Mesothelial cell of epicardium (in vitro differentiated cells): ENCODE measurements at regions not wholly inside any gene's neighbourhood (a gene's known extent, or its start where the extent isn't known, plus 50 kb on each side); places are given as distances from the start of the nearest gene placed in this dataset.

ENCODE experiments used
- DNase-seq, 2 experiments: peaks; one replicate each; pipeline ENCODE4 v3.0.0; 2021; ENCODE audit warnings: low spot score in 2 of 2; ENCODE audit not compliant: unreplicated experiment in 2 of 2
- H3K27ac Mint-ChIP-seq: 2 replicates; pipeline ENCODE4 v1.8.0; 2021; ENCODE audit warnings: mixed read lengths
- H3K27me3 Mint-ChIP-seq: 2 replicates; pipeline ENCODE4 v1.8.0; 2021; ENCODE audit warnings: low read depth, mixed read lengths
- H3K36me3 Mint-ChIP-seq: 2 replicates; pipeline ENCODE4 v1.8.0; 2021; ENCODE audit warnings: mixed read lengths
- H3K4me1 Mint-ChIP-seq: 2 replicates; pipeline ENCODE4 v1.8.0; 2021; ENCODE audit warnings: mixed read lengths
- H3K4me3 Mint-ChIP-seq: 2 replicates; pipeline ENCODE4 v1.8.0; 2021; ENCODE audit warnings: mild to moderate bottlenecking, moderate library complexity, mixed read lengths
- H3K9me3 Mint-ChIP-seq: 2 replicates; pipeline ENCODE4 v1.8.0; 2021; ENCODE audit warnings: mixed read lengths
- CTCF ChIP-seq: fragments of 200-600 bp; sonication (generic); IDR thresholded peaks from one replicate; pipeline ENCODE4 v1.5.0; 2021; ENCODE audit warnings: antibody characterized with exemption; ENCODE audit not compliant: unreplicated experiment

DNA sequence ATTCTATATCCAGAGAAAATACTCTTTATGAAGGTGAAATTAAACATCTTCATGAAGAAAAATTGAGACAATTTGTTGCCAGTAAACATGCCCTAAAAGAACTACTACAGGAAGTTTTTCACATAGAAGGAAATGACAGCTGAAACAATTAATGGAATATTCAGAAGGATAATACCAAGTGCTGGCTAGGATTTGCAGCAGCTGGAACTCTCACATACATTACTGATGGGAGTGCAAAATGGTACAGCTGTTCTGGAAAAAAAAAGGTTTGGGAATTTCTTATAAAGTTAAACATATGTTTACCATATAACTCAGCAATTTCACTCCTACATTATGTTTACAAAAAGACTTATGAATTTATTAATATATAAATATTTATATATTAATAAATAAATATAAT, 193.2 kb upstream of the FAT4 start:
- Mint-ChIP-seq H3K4me1 (peaks cover 16% of the 10 kb centered on the region), H3K9me3 (peaks cover 4% of the 10 kb centered on the region), H3K4me3 (no peak overlapping the region), H3K27me3 (no peaks in the 10 kb centered on the region), H3K36me3 (no peaks in the 10 kb centered on the region), H3K27ac (no peak overlapping the region)
- no peak for TF ChIP-seq CTCF
- no peak for DNase-seq

DNA sequence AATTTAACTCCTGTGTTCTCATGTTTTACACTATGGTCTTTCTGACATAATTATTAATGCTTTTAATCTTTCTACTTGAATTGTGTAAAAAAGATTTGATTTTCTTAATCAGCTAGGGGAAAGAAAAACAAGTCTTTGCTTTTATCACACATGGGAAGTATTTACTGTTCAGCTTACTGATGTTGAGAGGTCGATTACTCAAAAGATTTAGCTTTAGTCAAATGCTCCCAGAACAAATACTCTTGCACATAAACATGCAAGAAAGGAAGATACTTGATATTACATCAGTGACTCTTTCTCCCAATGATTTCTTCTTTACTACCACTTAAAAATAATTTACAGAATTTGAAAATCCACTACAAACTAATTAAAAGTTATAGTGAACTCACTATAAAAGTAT, 198.3 kb upstream of the FAT4 start:
- DNase-seq: no peak
- Mint-ChIP-seq H3K4me1 (peaks cover 2% of the 10 kb centered on the region), H3K36me3 (no peaks in the 10 kb centered on the region), H3K9me3 (no peaks in the 10 kb centered on the region), H3K4me3 (no peak overlapping the region), H3K27me3 (no peaks in the 10 kb centered on the region), H3K27ac (no peak overlapping the region)
- no peak for TF ChIP-seq CTCF

DNA sequence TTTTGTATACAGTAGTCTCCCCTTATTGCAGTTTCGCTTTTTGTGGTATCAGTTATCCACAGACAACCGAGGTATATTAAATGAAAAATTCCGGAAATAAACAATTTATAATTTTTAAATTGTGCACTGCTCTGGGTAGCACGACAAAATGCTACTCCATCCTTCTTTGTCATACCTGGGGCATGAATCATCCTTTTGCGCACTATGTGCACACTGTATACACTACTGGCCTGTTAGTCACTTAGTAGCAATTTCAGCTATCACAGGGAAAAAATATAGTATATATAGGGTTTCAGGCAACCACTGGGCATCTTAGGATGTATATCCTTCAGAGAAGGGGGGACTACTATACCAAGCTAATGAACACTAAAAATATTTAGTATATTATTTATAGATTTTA, 198.8 kb upstream of the FAT4 start:
- Mint-ChIP-seq H3K27ac (no peak overlapping the region), H3K4me3 (no peak overlapping the region), H3K27me3 (no peaks in the 10 kb centered on the region), H3K36me3 (no peaks in the 10 kb centered on the region), H3K4me1 (peaks cover 2% of the 10 kb centered on the region), H3K9me3 (no peaks in the 10 kb centered on the region)
- no peak for DNase-seq
- TF ChIP-seq CTCF: no peak

DNA sequence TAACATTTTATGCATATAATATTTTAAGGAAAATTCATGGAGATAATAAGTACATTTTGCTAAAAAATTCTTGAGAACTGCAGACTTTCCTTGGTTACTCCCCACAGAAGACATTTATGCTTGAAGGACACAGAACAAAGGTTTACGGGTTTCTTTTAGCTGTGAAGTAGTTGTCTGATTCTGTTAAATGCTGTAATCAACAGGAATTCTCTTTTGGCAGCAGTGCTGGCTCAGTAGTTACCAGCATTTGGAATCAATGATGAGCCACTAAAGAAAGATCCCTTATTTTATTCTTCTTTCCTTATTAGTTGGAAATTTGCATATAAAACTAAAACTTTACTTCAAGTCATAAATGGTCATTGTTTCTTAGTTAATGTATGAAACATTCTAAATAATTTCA, 199.3 kb upstream of the FAT4 start:
- no peak for TF ChIP-seq CTCF
- Mint-ChIP-seq H3K27ac (no peak overlapping the region), H3K4me3 (no peak overlapping the region), H3K27me3 (no peaks in the 10 kb centered on the region), H3K4me1 (peaks cover 2% of the 10 kb centered on the region), H3K9me3 (no peaks in the 10 kb centered on the region), H3K36me3 (no peaks in the 10 kb centered on the region)
- DNase-seq: no peak

GRCh38 chr4:125112536-125112935, 202.2 kb upstream of the FAT4 start:
- no peak for TF ChIP-seq CTCF
- DNase-seq: no peak
- no peaks in the 10 kb centered on the region for H3K9me3 Mint-ChIP-seq
- H3K27ac Mint-ChIP-seq: no peak overlapping the region
- H3K4me1 Mint-ChIP-seq: peaks cover 2% of the 10 kb centered on the region
- no peaks in the 10 kb centered on the region for H3K36me3 Mint-ChIP-seq
- H3K27me3 Mint-ChIP-seq: no peaks in the 10 kb centered on the region
- H3K4me3 Mint-ChIP-seq: no peak overlapping the region

DNA sequence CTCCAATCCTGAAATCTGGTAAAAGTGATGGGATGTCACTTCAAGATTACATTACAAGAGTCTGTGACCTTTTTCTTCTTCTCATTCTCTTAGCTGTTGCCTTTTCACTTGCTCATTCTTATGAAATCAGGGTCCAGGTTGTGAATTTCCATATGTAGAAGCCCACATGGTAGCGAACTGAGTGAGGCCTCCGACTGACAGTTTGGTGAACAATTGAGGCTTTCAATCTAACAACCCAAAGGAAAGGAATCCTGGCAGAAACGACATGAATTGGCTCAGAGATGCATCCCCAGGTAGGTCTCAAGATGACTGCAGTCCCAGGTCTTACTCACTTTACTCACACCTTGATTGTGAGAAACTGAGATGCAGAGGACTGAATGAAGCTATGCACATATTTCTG, 203.4 kb upstream of the FAT4 start:
- TF ChIP-seq CTCF: no peak
- Mint-ChIP-seq H3K4me1 (peaks cover under 1% of the 10 kb centered on the region), H3K4me3 (no peak overlapping the region), H3K36me3 (no peaks in the 10 kb centered on the region), H3K27ac (no peak overlapping the region), H3K27me3 (no peaks in the 10 kb centered on the region), H3K9me3 (no peaks in the 10 kb centered on the region)
- no peak for DNase-seq
